ENCODE measurements at regions not wholly inside any gene's neighbourhood (a gene's known extent, or its start where the extent isn't known, plus 50 kb on each side); places are given as distances from the start of the nearest gene placed in this dataset.
"Not testable (repeated sequence)": the region's sequence is repeated elsewhere in the genome, so short reads cannot be mapped to it uniquely, and the experiment has no call there.

GRCh38 chr21:9943639-9944038 lies 577.7 kb upstream of the TPTE start:
- not testable (repeated sequence) for H3K79me2 ChIP-seq (ENCODE audit: low read length); H3K27ac ChIP-seq (ENCODE audit: low read length); H3K27me3 ChIP-seq (ENCODE audit: low read length); H3K36me3 ChIP-seq (ENCODE audit: insufficient read depth, low read length); H3K4me2 ChIP-seq (ENCODE audit: low read depth, low read length, poor library complexity, severe bottlenecking); H3K9me2 ChIP-seq (replicated peaks; ENCODE audit: insufficient read depth, low read length); H3K4me3 ChIP-seq (ENCODE audit: low read length); H2AFZ ChIP-seq (ENCODE audit: low read length); DNase-seq; H3K4me1 ChIP-seq (ENCODE audit: low read length); H4K20me1 ChIP-seq (ENCODE audit: insufficient read depth, low read depth, low read length); H3K9ac ChIP-seq (ENCODE audit: low read length)
- peaks cover 46% of the 10 kb centered on the region for H3K9me3 ChIP-seq (ENCODE audit: low read length)

DNA sequence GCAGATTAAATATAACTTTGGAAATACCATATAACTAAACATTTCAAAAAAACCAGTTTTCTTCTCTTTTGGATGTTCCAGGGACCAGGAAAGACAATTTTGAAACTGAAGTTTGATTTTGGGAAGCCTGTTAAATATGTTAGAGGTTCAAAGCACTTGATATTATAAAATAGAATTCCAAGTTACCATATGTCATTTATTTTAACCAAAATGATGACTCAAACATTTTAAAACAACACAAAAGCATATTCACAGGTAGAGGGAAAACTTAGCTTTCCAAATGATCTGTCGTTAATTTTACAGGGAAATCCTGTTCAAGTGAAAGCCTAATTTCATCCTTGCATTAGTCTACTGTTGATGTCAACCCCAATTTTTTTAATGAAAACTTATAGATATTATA lies 575.3 kb upstream of the TPTE start:
- H3K9ac ChIP-seq (ENCODE audit: low read length); H3K4me3 ChIP-seq (ENCODE audit: low read length); H3K79me2 ChIP-seq (ENCODE audit: low read length); H3K36me3 ChIP-seq (ENCODE audit: insufficient read depth, low read length); H3K27ac ChIP-seq (ENCODE audit: low read length); H3K27me3 ChIP-seq (ENCODE audit: low read length); H3K4me1 ChIP-seq (ENCODE audit: low read length); H3K9me2 ChIP-seq (replicated peaks; ENCODE audit: insufficient read depth, low read length); H2AFZ ChIP-seq (ENCODE audit: low read length); DNase-seq; H3K4me2 ChIP-seq (ENCODE audit: low read depth, low read length, poor library complexity, severe bottlenecking); H4K20me1 ChIP-seq (ENCODE audit: insufficient read depth, low read depth, low read length): not testable (repeated sequence)
- peaks cover 41% of the 10 kb centered on the region for H3K9me3 ChIP-seq (ENCODE audit: low read length)

DNA sequence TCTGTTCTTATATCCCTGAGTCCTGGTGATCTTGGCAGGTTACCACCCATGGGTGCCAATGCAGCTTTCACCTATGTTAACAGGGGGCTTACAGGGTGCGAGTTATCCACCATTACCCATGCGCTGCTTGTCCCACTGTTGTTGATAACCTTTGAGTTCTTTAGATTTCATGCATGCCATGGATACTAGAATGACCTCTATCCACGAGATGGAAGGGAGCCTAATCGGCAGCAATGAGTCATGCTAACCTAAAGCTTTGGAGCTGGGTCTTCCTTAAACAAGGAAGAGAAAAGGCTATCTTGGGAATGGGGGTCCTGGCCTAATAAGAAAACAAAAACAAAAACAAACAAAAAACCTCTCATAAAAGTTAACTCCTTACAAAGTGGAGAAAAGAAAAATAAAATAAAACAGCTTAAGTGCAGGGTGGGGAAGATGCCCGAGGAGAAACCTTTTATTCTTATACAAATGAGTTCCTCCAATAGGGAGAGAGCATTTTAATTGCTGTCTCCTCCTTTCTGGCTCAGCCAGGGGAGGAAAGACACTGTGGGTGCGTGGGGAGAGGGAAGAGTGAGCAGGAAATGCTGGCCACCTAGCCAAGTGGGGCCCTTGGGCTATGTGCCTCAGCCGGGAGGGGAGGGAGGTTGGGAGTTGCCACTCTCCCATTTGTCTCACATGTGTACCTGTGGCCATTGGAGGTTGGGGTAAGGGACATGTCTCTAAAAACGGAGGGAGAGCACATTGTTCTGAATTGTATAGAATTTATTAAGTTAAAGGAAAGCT lies 571.7 kb upstream of the TPTE start:
- H3K9ac ChIP-seq (ENCODE audit: low read length); H2AFZ ChIP-seq (ENCODE audit: low read length); H3K4me3 ChIP-seq (ENCODE audit: low read length); H3K27me3 ChIP-seq (ENCODE audit: low read length); H3K4me2 ChIP-seq (ENCODE audit: low read depth, low read length, poor library complexity, severe bottlenecking); DNase-seq; H3K79me2 ChIP-seq (ENCODE audit: low read length); H4K20me1 ChIP-seq (ENCODE audit: insufficient read depth, low read depth, low read length); H3K4me1 ChIP-seq (ENCODE audit: low read length); H3K27ac ChIP-seq (ENCODE audit: low read length); H3K36me3 ChIP-seq (ENCODE audit: insufficient read depth, low read length); H3K9me2 ChIP-seq (replicated peaks; ENCODE audit: insufficient read depth, low read length): not testable (repeated sequence)
- peaks cover 27% of the 10 kb centered on the region for H3K9me3 ChIP-seq (ENCODE audit: low read length)

GRCh38 chr21:9950363-9950762 lies 571.0 kb upstream of the TPTE start:
- H3K9me3 ChIP-seq (ENCODE audit: low read length) = peaks cover 23% of the 10 kb centered on the region
- not testable (repeated sequence) for H3K4me3 ChIP-seq (ENCODE audit: low read length); DNase-seq; H3K4me1 ChIP-seq (ENCODE audit: low read length); H3K9me2 ChIP-seq (replicated peaks; ENCODE audit: insufficient read depth, low read length); H3K9ac ChIP-seq (ENCODE audit: low read length); H3K27ac ChIP-seq (ENCODE audit: low read length); H2AFZ ChIP-seq (ENCODE audit: low read length); H3K27me3 ChIP-seq (ENCODE audit: low read length); H3K36me3 ChIP-seq (ENCODE audit: insufficient read depth, low read length); H3K79me2 ChIP-seq (ENCODE audit: low read length); H3K4me2 ChIP-seq (ENCODE audit: low read depth, low read length, poor library complexity, severe bottlenecking); H4K20me1 ChIP-seq (ENCODE audit: insufficient read depth, low read depth, low read length)

DNA sequence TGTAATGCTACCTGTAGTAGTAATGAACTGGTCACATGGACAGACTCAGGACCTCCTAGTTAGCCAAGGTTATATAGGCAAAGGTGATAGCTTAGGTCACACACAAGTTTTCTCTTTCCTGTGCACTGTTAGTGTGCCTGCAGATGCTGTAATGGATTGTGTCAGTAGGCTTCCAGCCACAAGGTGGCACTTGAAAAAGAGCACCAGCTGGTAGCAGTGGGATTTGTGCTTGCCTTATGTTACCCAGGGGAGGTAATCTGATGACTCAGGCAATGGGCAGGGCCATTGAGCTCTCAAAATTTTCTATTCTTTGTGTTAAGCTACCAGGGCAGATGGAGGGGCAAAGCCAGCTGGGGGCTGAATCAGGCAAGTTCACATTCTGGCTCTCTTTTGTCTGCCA lies 562.6 kb upstream of the TPTE start:
- H3K27me3 ChIP-seq (ENCODE audit: low read length); DNase-seq; H3K4me3 ChIP-seq (ENCODE audit: low read length); H3K9me2 ChIP-seq (replicated peaks; ENCODE audit: insufficient read depth, low read length); H2AFZ ChIP-seq (ENCODE audit: low read length); H3K4me1 ChIP-seq (ENCODE audit: low read length); H3K4me2 ChIP-seq (ENCODE audit: low read depth, low read length, poor library complexity, severe bottlenecking); H3K36me3 ChIP-seq (ENCODE audit: insufficient read depth, low read length); H3K27ac ChIP-seq (ENCODE audit: low read length); H3K9ac ChIP-seq (ENCODE audit: low read length); H3K79me2 ChIP-seq (ENCODE audit: low read length); H4K20me1 ChIP-seq (ENCODE audit: insufficient read depth, low read depth, low read length): not testable (repeated sequence)
- peaks cover 37% of the 10 kb centered on the region for H3K9me3 ChIP-seq (ENCODE audit: low read length)

GRCh38 chr21:9959220-9959964 lies 562.0 kb upstream of the TPTE start:
- H3K36me3 ChIP-seq (ENCODE audit: insufficient read depth, low read length); H3K79me2 ChIP-seq (ENCODE audit: low read length); H2AFZ ChIP-seq (ENCODE audit: low read length); H3K4me1 ChIP-seq (ENCODE audit: low read length); H3K9me2 ChIP-seq (replicated peaks; ENCODE audit: insufficient read depth, low read length); H3K9ac ChIP-seq (ENCODE audit: low read length); DNase-seq; H3K27ac ChIP-seq (ENCODE audit: low read length); H3K27me3 ChIP-seq (ENCODE audit: low read length); H3K4me2 ChIP-seq (ENCODE audit: low read depth, low read length, poor library complexity, severe bottlenecking); H4K20me1 ChIP-seq (ENCODE audit: insufficient read depth, low read depth, low read length); H3K4me3 ChIP-seq (ENCODE audit: low read length): not testable (repeated sequence)
- H3K9me3 ChIP-seq (ENCODE audit: low read length) = peaks cover 38% of the 10 kb centered on the region

GRCh38 chr21:9969399-9969798 lies 552.0 kb upstream of the TPTE start:
- not testable (repeated sequence) for H3K4me3 ChIP-seq (ENCODE audit: low read length); H3K4me1 ChIP-seq (ENCODE audit: low read length); H3K9me2 ChIP-seq (replicated peaks; ENCODE audit: insufficient read depth, low read length); H3K9ac ChIP-seq (ENCODE audit: low read length); H4K20me1 ChIP-seq (ENCODE audit: insufficient read depth, low read depth, low read length); H3K27me3 ChIP-seq (ENCODE audit: low read length); H3K36me3 ChIP-seq (ENCODE audit: insufficient read depth, low read length); H3K4me2 ChIP-seq (ENCODE audit: low read depth, low read length, poor library complexity, severe bottlenecking); DNase-seq; H2AFZ ChIP-seq (ENCODE audit: low read length); H3K27ac ChIP-seq (ENCODE audit: low read length); H3K79me2 ChIP-seq (ENCODE audit: low read length)
- H3K9me3 ChIP-seq (ENCODE audit: low read length) = peaks cover 13% of the 10 kb centered on the region

DNA sequence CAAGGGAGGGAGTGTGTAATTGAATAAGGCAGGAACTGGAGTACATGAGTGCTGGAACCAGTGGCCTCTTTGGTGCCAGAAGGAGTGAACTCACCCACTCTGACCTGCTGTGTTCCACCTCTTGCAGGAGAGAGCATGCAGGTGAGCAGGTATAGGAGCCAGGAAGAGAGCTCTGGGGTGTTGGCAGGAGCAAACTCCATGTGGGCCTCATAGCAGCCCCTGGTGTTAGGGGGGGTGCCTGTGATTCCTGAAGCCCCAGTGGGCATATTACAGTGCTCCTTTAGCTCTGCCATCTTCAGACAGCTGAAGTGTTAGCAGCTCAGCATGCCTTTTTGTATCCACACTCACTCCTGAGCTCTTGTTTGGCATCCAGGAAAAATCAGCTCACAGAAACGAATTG lies 549.4 kb upstream of the TPTE start:
- H3K4me3 ChIP-seq (ENCODE audit: low read length); H3K9me2 ChIP-seq (replicated peaks; ENCODE audit: insufficient read depth, low read length); DNase-seq; H3K79me2 ChIP-seq (ENCODE audit: low read length); H3K27me3 ChIP-seq (ENCODE audit: low read length); H4K20me1 ChIP-seq (ENCODE audit: insufficient read depth, low read depth, low read length); H3K4me2 ChIP-seq (ENCODE audit: low read depth, low read length, poor library complexity, severe bottlenecking); H2AFZ ChIP-seq (ENCODE audit: low read length); H3K4me1 ChIP-seq (ENCODE audit: low read length); H3K9ac ChIP-seq (ENCODE audit: low read length); H3K27ac ChIP-seq (ENCODE audit: low read length); H3K36me3 ChIP-seq (ENCODE audit: insufficient read depth, low read length); H3K9me3 ChIP-seq (ENCODE audit: low read length): not testable (repeated sequence)
